CD4-positive, alpha-beta T cell treated with Interleukin-12 subunit alpha and Interleukin-12 subunit beta, for 1 hour (primary cell): ENCODE measurements at regions not wholly inside any gene's neighbourhood (a gene's known extent, or its start where the extent isn't known, plus 50 kb on each side); places are given as distances from the start of the nearest gene placed in this dataset.

Experiments
- DNase-seq: peaks from one replicate; pipeline ENCODE4 v3.0.0-alpha.2; 2020

DNA sequence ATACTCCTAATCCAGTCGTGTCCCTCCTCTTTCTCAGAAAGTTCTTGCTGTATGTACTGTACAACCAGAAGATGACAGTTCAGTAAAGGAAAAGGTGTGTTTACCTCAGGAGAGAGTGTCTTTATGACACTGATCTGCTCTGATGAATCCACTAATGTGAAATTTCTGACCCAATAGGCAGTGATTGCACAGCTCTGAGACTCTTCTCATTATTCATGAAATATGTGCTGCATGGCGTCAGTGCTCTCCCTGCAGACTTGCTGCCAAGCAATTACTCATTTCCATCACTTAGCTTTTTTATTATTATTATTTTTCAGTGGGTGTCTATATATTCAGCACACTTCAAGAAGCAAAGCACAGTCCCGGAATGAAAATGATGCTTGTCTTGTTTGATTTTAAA is 389.0 kb downstream of the RASEF start:
- DNase-seq = no peak

DNA sequence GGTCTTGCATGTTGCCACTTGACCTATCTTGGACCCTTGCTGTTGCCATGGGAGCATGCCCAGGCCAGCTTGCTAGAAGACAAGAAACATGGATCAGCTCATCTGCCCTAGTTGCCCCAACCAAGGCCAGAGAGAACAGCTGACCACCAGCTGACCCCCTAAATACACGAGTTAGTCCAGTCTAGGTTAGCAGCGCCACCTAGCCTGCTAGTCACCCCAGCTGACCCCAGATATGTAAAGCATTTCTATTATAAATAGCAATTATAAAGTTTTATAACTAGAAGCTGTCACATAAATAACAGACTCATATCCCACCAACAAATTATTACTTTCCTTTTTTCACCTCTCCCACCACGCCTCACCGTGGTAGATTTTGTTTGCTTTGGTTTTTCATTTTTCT is 387.8 kb downstream of the RASEF start:
- DNase-seq = no peak

DNA sequence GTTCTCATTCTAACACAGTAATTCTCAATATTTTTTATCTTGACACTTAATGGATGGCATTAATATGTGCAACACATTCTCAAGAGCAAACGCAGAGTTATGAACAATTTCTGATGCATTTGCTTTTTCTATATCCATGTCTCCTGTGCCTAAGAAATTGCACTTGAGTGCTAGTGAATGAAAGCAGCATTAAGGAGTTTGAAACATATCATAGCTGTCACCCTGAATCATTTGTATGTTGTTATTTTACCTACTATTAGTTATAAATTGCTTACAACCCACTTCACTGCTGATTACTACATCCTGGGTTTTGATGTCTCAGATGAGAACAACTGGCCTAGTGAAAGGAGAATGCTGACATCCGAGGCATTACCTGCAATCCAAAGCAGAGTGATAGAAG is 387.3 kb downstream of the RASEF start:
- no peak for DNase-seq

DNA sequence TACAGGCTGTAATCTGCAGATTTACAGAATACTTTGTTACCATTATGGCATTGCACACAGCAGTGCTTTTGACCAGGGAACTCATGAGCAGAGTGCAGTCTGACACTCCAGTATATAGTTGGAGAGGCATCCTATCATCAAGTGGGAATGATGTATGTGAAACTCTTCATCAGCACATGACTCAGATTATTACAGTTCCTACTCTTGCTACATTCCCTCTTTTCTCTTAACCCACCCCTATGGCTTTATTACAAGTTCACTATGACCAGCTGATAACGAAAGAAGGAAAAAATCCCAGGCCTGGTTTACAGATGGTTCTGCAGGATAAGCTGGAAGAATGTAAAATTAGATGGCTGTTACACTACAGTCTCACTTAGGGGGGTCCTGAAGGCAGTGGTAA is 385.9 kb downstream of the RASEF start:
- no peak for DNase-seq

DNA sequence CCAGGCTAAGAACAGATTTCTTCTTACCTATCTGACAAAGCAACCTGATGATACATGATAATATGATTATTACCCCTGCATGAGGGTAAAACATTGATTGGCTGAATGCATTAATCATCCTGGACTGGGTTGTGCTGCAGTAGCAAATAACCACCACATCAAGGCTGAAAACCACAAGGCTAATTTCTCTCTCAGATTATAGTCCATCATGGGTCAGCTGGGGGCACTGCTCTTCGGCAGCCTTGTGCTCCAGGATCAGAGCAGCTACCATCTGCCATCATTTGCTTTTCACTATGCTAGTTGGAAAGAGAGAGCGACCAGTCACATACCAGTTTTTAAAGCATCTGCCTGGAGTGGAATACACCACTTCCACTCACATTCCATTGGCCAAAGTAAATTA is 383.5 kb downstream of the RASEF start:
- DNase-seq = no peak

DNA sequence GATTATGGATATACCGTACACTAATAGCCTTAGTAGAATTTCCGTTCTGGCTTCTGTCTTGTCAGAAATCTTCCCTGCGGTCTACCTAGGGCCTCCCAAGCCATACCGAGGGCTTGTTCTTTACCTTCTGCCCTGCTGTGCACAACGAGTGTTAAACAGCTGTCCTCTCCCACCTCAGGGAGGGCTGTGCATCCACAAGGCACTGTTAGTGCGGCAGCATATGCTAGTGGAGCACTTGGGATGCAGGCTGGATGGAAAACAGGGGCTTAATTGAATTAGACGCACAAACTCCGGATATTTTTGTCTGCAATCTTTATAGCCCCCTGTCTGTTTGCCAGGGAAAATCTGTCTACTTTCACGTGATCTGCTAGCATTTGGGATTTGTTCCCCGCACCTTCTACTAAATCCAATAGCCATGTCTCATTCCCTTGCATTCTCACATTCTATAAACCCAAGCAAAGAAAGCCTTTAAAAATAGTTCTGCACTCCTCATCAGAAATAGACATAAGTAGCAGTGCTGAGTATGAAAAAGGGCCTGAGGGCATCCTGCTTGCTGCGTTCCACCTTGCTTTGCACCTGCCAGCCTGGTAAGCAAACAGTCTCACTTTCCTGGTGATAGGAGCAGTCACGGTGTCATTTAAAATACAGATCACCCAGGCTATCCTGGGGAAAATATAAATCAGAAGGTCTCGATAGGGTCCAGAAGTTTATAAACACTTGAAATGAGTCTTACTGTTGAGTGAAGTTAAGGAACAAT is 382.6 kb downstream of the RASEF start:
- no peak for DNase-seq

DNA sequence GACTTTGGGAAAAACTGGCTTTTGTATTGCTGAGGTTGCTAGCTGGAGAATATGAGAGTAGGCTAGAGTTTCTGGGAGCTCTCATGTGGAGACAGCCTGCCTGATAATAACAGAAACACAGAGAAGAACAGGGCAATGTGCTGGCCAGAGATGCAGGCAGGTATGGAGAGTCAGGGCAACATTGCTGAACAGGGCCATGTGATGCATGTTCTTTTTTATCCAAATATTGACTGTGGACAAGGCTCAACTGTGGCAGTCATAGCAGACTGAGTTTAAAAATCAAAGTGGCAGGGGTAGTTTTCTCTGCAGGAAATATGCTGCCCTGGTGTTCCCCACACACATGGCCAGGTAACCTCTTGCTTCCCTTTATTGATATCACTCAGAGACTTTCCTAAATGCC is 381.1 kb downstream of the RASEF start:
- no peak for DNase-seq

DNA sequence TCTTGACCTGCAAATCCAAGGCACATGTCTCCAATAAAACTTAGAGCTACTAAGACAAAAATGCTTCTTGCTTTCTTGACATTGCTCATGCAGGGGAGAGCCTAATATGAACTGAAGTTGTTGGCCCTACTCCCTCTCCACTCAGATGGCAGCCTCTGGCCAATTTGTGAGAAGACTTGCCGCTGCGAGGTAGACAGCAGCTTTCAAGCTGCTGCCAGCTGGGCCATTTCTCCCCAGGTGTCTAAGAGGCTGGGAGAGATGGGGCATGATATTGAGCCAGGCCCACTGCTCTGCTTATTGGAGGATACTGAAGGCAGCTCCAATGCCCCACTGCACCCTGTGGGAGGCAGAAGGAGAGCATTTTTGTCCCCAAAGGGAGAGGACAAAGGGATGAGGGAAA is 380.5 kb downstream of the RASEF start:
- no peak for DNase-seq

DNA sequence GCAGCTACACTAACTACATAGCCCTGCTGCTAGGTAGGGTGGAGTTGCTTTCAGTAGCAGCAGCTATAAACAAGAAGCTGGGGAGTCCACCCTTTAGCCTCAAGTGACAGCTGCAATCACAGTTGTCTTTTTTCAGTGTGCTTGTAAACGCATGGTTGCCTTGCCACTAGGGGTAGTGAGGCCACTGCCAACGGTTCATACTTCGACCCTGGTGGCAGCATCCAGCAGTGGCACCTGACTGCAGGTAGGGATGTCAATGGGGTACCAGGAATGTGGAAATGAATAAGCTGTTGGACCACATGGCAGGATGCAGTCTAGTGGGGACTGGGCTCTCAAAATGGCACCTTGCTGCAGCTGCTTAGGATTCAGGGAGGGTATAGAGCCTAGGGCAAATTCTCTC is 367.2 kb downstream of the RASEF start:
- DNase-seq = no peak

DNA sequence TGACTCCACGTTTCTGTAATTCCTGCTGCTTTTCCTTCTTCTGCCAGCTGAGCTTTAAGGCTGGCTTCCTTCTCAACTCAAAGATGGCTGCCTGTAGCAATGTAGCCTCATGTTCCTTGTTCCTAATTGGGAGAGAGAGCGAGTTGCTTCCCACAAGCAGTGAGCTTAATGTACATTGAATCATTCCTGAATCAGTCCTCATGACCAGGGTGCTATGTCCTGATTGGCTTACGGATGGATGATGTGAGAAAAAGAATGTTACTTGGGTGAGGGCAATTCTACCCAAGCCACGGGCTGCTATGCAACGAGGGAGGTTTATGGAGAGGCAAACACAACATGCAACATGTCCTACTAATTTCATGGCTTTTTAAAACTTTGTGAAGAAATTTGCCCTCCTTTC is 356.2 kb downstream of the RASEF start:
- no peak for DNase-seq

DNA sequence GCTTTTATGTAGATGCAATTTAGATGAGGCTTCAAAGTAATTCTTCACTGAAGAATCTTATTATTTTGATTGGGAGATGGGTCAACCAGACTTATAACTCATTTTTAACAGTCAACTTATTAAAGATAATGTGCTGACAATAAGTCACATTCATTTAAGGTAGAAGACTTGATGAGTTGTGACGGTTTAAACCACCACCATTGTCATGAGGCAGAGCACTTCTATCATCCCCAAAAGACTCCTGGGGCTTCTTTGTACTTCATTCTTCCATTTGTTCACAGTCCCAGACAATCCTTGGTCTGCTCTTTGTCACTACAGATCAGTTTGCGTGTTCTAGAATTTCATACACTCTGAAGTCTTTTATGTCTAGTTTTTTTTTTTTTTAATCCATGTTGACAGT is 346.1 kb downstream of the RASEF start:
- DNase-seq = no peak

DNA sequence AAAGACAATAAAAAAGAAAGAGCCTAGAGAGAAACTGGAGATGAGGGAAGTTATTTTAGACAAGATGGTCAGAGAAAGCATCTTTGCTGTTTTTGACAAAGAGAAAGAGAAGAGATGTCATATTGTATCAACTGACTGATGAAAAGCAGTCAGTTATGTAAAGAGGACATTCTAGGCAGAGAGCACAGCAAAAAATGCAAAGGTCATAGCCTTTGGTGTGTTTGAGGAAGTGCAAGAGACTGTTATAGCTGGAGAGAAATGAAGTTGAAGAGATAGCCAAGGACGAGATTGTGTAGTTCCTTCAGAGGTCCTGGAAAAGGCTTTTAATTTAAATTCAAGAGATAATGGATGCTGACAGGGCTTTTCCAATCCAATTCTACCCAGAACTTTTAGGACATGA is 342.4 kb downstream of the RASEF start:
- no peak for DNase-seq

DNA sequence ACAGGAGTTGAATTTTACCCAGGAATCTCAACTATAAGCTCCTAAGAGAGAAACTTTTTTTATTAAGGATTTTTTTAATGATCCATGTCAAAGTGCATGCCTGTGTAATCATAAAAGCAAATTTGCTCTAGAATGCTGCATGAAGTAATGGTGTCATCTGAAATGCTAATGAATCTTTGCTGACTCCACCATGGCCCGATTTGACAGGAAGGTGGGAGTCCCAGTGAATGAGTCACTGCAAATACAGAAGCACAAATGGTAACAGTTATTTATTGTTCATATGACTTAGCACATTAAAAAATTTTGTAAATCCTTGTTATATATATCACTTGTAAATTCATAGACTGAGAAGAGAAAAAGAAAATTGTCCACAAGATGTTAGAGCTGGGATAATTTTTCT is 341.3 kb downstream of the RASEF start:
- no peak for DNase-seq

DNA sequence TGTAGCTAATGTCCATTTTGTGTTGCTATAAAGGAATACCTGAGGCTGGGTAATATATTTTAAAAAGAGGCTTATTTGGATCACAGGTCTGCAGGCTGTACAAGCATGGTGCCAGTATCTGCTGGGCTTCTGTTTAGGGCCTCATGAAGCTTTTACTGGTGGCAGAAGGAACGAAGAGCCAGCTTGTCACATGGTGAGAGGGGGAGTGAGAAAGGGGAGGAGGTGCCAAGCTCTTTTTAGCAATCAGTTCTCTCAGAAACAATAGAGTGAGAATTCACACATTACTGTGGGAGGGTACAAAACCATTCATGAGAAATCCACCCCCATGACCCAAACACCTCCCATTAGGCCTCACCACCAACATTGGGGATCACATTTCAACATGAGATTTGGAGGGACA is 340.9 kb downstream of the RASEF start:
- no peak for DNase-seq

DNA sequence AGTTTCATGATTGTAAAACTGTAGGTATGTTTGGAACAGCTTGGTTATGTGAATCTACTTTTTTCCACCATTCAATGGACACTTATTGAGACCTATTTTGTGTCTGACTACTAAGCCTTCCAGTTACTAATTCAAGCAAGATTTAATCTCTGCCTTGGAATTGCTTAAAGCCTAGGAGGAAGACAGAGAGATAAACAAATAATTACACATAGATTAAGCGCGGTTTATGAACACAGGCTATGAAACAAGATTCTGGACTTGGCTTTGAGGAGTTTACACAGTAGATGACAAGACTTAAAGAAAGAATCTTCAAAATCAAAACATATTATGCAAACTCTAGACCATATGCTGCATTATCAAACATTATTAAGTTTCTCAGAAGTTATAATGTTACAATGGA is 340.4 kb downstream of the RASEF start:
- no peak for DNase-seq

DNA sequence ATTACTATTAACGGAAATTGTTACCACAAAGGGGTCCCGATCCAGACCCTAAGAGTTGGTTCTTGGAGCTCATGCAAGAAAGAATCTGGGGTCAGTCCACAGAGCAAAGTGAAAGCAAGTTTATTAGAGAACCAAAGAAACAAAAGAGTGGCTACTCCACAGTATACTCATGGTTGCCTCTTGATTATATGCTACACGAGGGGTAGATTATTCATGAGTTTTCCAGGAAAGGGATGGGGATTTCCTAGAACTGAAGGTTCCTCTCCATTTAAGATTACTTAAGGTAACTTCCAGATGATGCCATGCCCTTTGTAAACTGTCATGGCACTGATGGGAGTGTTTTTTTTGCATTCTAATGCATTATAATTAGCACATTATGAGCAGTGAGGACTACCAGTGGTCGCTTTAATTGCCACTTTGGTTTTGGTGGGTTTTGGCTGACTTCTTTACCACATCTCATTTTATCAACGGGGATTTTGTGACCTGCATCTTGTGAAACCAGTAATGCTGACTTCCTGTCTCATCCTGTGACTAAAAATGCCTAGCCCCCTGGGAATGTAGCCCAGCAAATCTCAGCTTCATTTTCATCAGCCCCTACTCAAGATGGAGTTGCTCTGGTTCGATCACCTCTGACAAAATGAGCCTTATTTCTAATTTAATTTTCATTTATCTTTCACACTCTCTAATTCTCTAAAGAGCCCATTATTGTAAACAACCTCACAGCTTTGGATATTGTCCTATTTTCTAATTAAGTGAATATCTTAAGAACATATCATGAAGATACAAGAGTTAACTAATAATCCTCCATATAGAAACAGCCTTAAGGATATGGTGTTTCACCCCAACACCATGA is 336.3 kb downstream of the RASEF start:
- DNase-seq = no peak

DNA sequence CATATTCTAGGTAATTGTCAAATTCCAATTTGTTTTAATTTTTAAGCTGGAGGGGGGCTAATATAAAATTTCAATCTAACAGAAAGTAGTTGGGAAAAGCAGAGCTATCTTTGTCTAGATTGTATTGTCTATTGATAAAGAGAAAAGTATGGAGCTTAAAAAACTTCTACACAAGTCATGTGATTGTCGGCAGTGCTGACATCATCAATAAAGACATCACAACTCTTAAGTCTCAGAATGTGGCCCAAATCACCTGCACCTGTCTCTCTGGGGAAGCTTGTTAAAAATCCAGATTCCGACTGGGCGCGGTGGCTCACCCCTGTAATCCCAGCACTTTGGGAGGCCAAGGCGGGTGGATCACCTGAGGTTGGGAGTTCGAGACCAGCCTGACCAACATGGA is 333.8 kb downstream of the RASEF start:
- DNase-seq = no peak

DNA sequence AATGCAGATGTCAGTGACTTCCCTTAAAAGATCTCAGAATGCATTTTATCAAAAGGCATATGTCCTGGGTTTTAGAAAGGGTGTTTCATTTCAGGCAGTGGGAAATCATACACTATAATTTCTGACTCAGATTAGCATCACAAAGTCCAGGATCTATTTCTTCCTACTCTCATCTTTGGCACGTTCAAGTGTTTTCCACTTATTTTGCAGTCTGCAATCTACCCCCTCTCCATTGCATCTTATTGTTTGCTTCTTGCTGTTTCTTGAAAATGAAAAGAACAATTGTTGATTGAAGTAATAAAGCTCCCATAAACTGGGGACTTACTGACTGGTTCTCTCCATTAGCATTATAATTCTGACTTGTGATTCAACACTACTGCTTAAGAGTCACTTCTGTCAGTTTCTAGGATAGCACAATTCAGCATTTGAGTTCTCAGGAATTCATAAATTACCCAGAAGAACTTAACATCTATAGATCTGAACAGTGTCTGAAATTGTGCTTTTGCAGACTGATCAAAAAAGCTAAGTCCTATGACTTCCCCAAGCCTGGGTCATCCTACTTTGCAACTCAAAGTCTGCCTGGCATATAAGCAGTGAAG is 332.9 kb downstream of the RASEF start:
- DNase-seq = no peak

DNA sequence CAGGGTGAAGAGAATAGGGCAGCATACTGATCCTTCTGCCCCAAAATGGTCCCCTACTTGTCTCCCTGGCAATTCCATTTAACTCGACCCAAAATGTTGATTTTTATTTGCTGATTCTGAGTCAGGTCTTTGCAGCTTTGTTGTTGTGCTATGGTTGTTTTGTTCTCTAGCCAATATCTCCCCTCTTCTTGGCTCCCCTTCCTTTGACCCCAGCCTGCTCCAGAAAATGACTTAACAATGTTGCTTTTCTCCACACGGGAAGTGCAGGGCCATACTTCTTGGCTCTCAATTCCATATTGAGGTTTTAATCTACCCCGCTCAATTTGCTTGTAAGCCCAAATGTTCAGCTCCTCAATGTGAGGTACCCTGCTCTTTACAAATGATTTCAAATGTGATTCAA is 330.0 kb downstream of the RASEF start:
- DNase-seq = no peak

DNA sequence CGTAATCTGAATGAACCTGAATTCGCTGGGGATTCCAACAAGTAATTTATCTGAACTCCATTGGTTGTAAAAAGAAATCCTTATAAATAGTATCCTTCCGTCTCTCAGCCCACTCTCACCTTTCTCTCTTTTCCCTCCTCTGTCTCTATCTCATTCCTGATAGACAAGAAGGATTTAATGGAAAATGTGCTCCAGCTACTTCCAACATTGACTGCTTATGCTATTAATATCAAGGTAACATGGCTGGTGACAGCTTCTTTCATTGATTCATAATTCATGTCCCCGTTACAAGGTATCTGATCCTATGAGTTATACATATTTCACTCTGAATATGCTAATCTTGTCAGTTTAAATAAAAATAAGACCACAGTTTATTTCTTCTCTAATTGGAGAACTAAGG is 326.8 kb downstream of the RASEF start:
- DNase-seq = no peak

DNA sequence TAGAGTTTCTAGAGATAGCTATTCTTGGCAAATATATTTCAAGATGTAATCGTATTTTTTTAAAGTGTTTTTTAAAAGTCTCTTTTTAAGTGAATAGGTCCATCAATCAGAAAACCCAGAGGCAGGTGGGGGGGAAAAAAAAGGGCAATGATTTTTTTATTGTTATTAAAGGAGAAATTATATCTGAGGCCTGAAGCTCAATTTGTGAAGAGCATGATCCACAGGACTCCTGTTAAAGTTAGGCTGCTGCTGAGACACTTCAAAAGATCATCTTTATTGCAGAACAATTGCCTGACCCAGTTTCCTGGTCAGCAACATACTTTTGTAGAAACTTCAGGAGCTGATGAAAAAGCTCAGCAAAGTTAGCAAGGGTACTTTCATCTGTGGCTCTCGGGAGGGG is 326.2 kb downstream of the RASEF start:
- DNase-seq = no peak

DNA sequence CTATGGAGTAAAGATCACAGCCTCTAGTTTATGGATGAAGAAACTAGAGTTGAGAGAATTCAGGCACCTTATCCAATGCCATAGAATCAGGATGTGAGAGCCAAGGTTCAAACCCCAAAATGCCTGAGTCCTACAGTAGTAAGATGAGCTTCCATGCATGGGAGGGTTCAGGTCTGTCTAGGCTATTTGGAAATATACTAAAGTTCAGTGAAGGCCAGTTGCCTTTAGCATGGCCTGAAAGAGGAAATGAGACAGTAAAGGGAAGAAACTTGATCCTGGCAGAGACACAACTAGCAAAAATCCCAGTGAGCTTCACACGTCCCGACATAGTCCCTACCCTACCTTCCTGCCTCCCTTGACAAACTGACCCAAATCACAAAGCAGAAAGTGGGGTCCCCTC is 317.0 kb downstream of the RASEF start:
- DNase-seq = no peak

DNA sequence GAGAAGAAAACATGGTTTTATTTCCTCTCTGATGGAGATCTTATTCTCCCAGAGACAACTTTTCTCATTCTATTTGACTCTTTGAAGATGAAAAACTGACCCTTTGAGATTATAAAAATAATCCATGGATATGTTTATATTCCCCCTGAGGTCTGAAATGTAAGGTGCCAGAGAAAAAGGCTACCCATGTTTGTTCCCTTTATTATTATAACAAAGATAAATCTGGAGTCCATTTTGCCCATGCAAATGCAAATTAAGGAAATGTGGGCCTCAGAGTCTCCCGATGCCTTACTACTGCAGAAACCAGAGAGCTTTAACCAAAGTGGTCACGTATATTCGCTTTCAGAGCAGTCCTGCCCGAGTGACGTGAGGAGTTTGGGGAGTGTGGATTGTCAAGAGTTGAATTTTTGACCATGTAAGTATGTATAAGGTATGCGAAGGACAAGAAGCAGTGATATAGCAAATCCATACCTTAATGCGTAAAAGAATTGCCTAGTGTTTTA is 312.5 kb downstream of the RASEF start:
- no peak for DNase-seq

DNA sequence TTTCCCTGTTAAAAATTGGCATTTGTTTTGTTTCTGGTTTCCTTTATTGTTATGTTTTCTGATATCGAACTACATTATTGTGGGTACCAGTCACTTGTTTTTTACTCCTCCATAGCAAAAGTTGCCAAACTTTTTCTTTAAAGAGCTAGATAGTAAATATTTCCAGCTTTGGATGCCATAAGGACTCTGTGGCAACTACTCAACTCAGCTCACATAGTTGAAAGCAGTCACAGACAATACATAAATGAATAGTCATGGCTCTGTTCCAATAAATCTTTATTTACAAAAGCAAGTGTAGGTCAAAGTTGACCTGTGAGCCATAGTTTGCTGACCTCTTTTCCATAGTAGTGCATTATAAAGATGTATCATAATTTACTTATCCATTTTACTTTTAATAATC is 305.0 kb downstream of the RASEF start:
- DNase-seq = no peak
